Lower leg skin (tissue), 3 donors: ENCODE measurements at regions not wholly inside any gene's neighbourhood (a gene's known extent, or its start where the extent isn't known, plus 50 kb on each side); places are given as distances from the start of the nearest gene placed in this dataset.

Source experiments
- POLR2A ChIP-seq, 2 donors: fragments of 450-650 bp; IDR thresholded peaks; one replicate each; pipeline ENCODE4 v1.6.1; 2016 to 2017; ENCODE audit warnings: antibody characterized with exemption in 2 of 2, mild to moderate bottlenecking in 1 of 2, moderate library complexity in 1 of 2
- TF ChIP-seq, protein P1 (sequence below), 3 donors: fragments of 450-650 bp; IDR thresholded peaks; one replicate each; pipeline ENCODE4 v1.5.1; 2016; ENCODE audit warnings: antibody characterized with exemption in 3 of 3, mild to moderate bottlenecking in 3 of 3, moderate library complexity in 2 of 3

DNA sequence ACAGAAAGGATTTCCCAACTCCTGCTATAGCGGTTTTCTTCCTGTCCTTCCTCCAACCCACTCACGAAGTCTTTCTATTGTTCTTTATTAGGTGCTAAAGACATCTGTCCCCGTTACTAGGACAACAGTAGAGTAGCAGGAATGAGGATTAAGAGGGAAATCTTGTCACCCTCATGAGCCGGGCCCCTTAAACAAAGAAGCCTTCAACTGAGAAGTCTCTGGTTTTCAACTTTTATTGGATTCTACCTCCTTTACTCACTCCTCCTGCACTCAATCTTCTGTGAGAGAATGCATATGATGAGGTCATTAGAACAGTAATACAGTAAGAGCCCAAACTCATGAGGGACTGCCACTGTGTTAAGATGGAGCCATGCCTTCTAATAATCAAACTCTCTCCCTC is 206.3 kb downstream of the OMA1 start:
- no peak for TF ChIP-seq POLR2A (IDR thresholded peaks at IDR 0.05)
- TF ChIP-seq, protein P1, sequence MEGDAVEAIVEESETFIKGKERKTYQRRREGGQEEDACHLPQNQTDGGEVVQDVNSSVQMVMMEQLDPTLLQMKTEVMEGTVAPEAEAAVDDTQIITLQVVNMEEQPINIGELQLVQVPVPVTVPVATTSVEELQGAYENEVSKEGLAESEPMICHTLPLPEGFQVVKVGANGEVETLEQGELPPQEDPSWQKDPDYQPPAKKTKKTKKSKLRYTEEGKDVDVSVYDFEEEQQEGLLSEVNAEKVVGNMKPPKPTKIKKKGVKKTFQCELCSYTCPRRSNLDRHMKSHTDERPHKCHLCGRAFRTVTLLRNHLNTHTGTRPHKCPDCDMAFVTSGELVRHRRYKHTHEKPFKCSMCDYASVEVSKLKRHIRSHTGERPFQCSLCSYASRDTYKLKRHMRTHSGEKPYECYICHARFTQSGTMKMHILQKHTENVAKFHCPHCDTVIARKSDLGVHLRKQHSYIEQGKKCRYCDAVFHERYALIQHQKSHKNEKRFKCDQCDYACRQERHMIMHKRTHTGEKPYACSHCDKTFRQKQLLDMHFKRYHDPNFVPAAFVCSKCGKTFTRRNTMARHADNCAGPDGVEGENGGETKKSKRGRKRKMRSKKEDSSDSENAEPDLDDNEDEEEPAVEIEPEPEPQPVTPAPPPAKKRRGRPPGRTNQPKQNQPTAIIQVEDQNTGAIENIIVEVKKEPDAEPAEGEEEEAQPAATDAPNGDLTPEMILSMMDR (IDR thresholded peaks at IDR 0.05): no peak
